Stimulated activated CD8-positive, alpha-beta memory T cell treated with anti-CD3 and anti-CD28 coated beads, Interleukin-7, amount 100 ng/mL, for 4 hours (primary cell): ENCODE measurements at regions not wholly inside any gene's neighbourhood (a gene's known extent, or its start where the extent isn't known, plus 50 kb on each side); places are given as distances from the start of the nearest gene placed in this dataset.

Source experiments
- DNase-seq, 2 donors: peaks; one replicate each; pipeline ENCODE4 v3.0.0-alpha.2; 2020; ENCODE audit warnings: low read depth in 2 of 2

GRCh38 chr18:57991552-57991951, 52.5 kb upstream of the NEDD4L start:
- no peak for DNase-seq

DNA sequence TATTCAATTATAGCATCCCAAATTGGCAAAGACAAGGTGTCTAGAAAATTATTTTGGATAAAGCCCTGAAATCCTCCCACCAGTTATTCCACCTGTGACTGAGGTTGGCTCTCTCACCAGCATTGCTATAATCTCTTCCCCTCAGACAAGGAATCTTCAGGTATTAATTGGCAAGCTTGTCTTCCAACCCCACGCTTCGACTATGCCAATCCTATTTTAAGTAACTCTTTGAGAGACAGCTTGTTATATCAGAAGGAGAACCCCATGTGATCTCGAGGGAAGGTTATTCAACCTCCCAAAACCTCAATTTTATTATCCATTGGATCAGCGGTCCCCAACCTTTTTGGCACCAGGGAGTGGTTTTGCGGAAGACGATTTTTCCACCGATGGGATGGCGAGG, 54.5 kb upstream of the NEDD4L start:
- no peak for DNase-seq

DNA sequence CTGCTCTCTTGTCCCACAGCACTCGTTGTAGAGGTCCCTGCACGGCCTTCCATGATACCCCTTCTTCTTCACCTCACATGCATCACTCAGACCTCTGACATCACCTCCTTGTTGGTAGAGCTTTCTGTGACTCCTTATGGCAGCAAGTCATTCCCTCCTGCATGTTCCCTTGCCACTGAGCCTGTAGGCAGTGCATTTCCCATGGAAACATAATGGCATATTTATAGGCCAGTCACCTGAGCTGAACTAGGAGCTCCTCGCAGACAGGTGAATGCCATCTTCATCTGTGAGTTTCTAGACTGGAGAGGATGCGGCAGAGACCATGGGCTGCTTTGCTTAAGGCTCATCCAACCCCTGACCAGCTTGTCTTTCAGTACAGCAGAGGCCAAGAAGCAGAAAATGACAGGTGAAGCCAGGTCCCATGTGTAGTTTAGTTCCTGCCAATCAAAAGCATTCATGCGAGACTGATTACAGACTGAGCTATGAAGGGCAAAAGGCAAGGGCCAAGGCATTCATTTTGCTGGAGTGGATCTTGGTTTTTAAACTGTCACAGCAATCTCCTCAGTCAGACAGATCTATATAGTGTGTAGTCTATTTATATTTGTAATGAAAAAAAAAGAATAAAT, 59.4 kb upstream of the NEDD4L start:
- DNase-seq: no peak

GRCh38 chr18:57983965-57984364, 60.1 kb upstream of the NEDD4L start:
- DNase-seq: no peak

GRCh38 chr18:57983472-57983871, 60.6 kb upstream of the NEDD4L start:
- no peak for DNase-seq

DNA sequence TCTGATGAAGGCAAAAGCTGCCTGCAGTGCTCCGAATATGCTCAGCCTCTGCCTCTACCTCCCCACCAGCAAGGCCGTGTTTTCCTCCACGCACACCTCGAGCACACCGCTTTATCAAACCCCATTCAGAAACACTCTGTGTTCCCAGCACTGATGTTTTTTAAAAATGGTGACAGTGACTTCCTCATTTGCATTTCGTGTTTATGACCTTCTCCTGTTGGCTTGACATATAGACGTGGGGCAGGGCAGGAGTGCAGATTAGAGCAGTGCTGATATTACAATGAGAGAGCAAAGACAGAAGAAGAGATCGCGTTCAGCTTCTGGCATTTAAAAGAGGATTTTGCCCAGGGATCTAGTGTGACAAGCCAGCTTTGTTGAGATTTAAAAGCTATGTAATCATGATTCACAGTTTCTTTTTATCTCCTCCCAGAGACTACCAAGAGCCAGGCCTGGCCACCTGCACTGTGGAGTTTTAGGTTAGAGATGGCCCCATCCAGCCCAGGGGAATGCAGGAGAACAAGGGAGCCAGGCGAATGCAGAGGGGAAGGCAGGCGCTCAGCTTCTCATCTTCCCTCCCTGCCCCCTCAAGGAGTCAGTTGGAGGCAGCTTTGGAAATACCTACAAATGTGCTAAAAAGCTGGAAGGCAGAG, 61.5 kb upstream of the NEDD4L start:
- DNase-seq: no peak

DNA sequence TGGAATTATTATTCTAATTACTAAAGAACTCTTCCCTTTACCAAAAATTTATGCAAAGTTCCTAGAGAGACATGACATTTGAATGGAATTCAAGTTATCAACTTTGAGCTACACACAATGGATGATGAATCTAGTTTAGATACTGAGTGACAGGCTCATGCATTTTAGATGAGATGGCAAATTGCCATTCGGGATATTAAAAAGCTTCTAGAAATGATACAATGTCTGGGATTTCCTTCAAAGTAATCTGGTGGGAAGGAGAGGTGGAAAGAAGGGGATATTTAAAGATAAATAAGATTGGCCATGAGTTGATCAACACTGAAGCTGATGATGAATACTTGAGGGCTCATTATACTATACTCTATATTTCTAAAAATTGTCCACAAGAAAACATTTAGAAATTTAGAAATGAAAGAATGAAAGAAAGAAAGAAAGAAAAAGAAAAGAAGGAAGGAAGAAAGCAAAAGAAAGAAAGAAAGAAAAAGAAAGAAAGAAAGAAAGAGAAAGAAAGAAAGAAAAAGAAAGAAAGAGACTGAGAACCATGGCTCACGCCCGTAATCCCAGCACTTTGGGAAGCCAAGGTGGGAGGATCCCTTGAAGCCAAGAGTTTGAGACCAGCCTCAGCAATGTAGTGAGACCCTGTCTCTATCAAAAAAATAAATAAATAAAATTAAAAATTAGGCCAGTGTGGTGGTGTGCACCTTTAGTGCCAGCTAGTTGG, 62.6 kb upstream of the NEDD4L start:
- DNase-seq: no peak

DNA sequence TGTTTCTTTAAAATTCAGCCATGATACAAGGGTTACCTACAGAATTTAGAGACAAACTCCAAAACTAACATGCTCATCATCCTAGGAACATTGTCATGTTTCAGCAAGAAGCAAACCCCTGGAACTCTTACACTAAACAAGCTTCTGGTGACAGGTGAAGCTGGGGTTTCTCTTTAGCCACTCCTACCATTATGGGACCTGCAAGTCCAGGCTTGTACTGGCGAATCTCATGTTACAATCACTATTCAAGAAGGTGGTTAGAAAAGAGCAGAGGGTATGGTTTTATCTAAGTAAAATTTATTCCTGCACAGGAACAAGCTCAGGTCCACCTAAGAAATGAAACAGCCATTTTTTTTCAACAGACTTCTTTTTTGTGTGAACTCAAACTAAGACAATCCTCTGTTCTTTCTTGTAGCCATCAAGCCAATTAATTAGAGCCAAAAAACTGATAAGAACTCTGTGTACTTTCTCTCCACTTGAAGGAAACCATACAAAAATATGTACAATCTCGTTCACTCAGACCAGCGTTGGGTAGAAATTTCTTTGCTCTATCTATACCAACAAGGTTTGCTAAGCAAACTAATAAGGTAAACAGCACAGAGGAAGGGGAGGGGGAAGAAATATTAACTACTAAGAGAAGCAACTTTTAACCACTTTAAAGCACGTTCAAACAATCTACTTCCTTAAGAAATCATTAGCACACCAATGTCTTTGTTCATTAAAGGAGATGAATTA, 63.3 kb upstream of the NEDD4L start:
- no peak for DNase-seq

DNA sequence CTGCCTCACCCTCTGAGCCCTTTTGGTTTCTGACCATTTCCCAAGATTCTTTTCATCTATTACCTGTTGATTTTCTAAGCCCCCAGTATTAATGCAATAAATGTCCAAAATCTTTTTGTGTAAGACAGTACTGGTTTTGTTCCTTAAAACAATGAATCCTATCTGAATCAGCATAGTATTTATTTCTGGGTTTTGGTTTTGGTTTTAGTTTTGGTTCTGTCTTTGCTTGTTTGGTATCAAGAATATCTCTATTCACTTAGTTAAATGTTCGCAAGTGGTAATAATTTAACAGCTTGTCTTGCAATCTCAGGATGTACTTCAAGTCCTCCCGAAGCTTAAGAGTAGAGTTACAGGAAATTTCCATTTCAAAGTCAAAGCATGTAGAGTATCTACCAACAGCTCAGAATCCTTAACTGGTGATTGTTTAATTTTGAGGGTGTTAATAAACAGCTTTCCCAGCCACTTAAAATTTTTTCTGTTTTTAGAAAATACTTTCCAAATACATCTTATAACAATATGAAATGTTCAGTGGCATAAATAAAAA, 67.7 kb upstream of the NEDD4L start:
- no peak for DNase-seq

GRCh38 chr18:57975805-57976204, 68.2 kb upstream of the NEDD4L start:
- DNase-seq: no peak

- no peak for DNase-seq
Measured at GRCh38 chr18:57974585-57975265, 69.3 kb upstream of the NEDD4L start.

DNA sequence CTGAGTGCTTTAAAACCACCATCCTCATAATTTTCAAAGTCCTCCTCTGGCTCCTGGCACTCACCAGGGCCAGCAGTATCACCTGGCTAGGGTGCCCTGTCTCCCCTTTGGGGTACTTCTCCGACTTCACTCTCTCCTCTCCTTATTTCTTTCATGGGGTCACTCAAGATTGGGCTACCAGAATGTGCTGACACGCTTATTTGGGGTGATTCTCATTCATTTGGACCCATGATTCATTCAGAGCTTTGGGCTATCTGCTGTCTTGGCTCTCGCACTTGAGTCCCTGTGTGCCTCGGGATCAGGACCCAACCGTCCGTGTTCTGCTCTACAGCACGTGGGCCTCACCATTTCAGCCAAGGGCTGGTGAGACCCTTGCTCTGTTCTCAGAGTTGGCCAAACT, 70.1 kb upstream of the NEDD4L start:
- DNase-seq: no peak

GRCh38 chr18:57970356-57971095, 73.5 kb upstream of the NEDD4L start:
- no peak for DNase-seq

GRCh38 chr18:57969824-57970223, 74.2 kb upstream of the NEDD4L start:
- no peak for DNase-seq

DNA sequence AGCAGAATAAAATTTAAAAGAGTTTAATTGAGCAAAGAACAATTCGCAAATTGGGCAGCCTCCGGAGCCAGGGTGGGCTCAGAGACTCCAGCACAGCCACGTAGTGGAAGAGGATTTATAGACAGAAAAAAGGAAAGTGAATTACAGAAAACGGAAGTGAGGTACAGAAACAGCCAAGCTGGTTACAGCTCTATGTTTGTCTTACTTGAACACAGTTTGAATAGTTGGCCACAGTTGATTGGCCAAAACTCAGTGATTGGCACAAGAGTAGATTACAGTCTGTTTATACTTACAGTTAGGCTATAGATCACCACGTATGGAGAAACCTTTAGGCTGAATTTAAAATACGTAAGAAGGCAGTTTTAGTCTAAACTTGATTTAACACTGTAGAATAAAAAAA, 78.8 kb upstream of the NEDD4L start:
- no peak for DNase-seq

GRCh38 chr18:57961876-57962505, 82.0 kb upstream of the NEDD4L start:
- DNase-seq: no peak

- DNase-seq: no peak
Measured at GRCh38 chr18:57961411-57961810, 82.6 kb upstream of the NEDD4L start.

GRCh38 chr18:57959278-57959677, 84.7 kb upstream of the NEDD4L start:
- no peak for DNase-seq

GRCh38 chr18:57957210-57957609, 86.8 kb upstream of the NEDD4L start:
- DNase-seq: no peak

GRCh38 chr18:57956491-57956890, 87.5 kb upstream of the NEDD4L start:
- DNase-seq: no peak
